Osteocyte (in vitro differentiated cells): ENCODE measurements at regions not wholly inside any gene's neighbourhood (a gene's known extent, or its start where the extent isn't known, plus 50 kb on each side); places are given as distances from the start of the nearest gene placed in this dataset.

Source experiments
- DNase-seq: peaks from one replicate; pipeline ENCODE4 v3.0.0; 2021; ENCODE audit warnings: mixed read lengths; ENCODE audit not compliant: unreplicated experiment; ENCODE audit errors: extremely low spot score
- H3K27ac Mint-ChIP-seq: one replicate; pipeline ENCODE4 v1.8.0; 2021; ENCODE audit warnings: mild to moderate bottlenecking, mixed read lengths; ENCODE audit not compliant: unreplicated experiment
- H3K27me3 Mint-ChIP-seq: one replicate; pipeline ENCODE4 v1.8.0; 2021; ENCODE audit warnings: mixed read lengths; ENCODE audit not compliant: unreplicated experiment
- H3K36me3 Mint-ChIP-seq: one replicate; pipeline ENCODE4 v1.8.0; 2021; ENCODE audit warnings: mixed read lengths; ENCODE audit not compliant: unreplicated experiment
- H3K4me1 Mint-ChIP-seq: one replicate; pipeline ENCODE4 v1.8.0; 2021; ENCODE audit warnings: mixed read lengths; ENCODE audit not compliant: unreplicated experiment
- H3K4me3 Mint-ChIP-seq: one replicate; pipeline ENCODE4 v1.8.0; 2021; ENCODE audit warnings: mild to moderate bottlenecking, moderate library complexity, mixed read lengths; ENCODE audit not compliant: unreplicated experiment
- H3K9me3 Mint-ChIP-seq: one replicate; pipeline ENCODE4 v1.8.0; 2021; ENCODE audit warnings: mixed read lengths; ENCODE audit not compliant: unreplicated experiment
- CTCF ChIP-seq: fragments of 200-600 bp; sonication (generic); IDR thresholded peaks from 2 replicates; pipeline ENCODE4 v1.5.0; 2021; ENCODE audit warnings: antibody characterized with exemption, mild to moderate bottlenecking, moderate library complexity

GRCh38 chr6:21769968-21770367 is 176.4 kb downstream of the SOX4 start:
- Mint-ChIP-seq H3K9me3 (no peaks in the 10 kb centered on the region), H3K36me3 (no peaks in the 10 kb centered on the region), H3K4me3 (no peak overlapping the region), H3K4me1 (peaks cover 42% of the 10 kb centered on the region), H3K27ac (peak overlapping the region; percentile 83), H3K27me3 (no peaks in the 10 kb centered on the region)
- no peak for TF ChIP-seq CTCF
- DNase-seq: no peak

DNA sequence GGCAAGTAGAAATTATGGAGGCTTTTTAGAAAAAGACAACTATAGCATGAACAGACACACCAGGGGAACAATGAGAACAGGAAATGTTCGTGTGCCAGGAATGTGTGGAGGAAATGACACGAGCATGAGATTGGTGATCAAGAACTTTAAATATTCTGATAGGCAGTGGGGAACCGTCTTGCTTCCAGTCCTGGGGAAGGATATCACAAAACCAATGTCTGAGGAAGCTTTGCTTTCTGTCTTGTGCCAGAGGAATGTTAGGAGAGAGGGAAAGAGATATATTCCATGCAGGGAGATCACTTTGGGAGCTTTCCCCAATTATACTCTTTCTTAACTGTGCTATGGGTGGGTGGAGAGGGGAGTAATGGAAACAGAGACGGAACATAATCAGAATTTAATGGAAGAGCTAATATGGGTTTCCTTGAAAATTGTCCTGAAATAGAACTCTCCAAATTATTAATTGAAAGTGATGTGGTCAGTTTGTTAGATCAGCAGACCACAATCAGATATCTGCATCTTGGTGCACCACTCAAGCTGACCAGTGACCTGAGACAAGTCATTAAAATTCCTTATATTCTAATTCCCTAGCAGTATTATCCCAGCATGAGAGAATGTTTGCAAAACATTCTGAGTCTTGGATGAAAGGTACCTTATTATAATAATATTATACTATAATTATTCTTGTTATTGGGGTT is 178.2 kb downstream of the SOX4 start:
- no peak overlapping the region for H3K27ac Mint-ChIP-seq
- no peaks in the 10 kb centered on the region for H3K9me3 Mint-ChIP-seq
- H3K4me1 Mint-ChIP-seq: peaks cover 42% of the 10 kb centered on the region
- H3K36me3 Mint-ChIP-seq: no peaks in the 10 kb centered on the region
- H3K27me3 Mint-ChIP-seq: no peaks in the 10 kb centered on the region
- no peak for DNase-seq
- no peak overlapping the region for H3K4me3 Mint-ChIP-seq
- no peak for TF ChIP-seq CTCF

GRCh38 chr6:21772477-21772876 is 178.9 kb downstream of the SOX4 start:
- Mint-ChIP-seq H3K4me1 (peaks cover 41% of the 10 kb centered on the region), H3K27ac (no peak overlapping the region), H3K4me3 (no peak overlapping the region), H3K9me3 (no peaks in the 10 kb centered on the region), H3K27me3 (no peaks in the 10 kb centered on the region), H3K36me3 (no peaks in the 10 kb centered on the region)
- no peak for TF ChIP-seq CTCF
- no peak for DNase-seq

GRCh38 chr6:21772884-21773575 is 179.5 kb downstream of the SOX4 start:
- peaks cover 35% of the 10 kb centered on the region for H3K4me1 Mint-ChIP-seq
- H3K36me3 Mint-ChIP-seq: no peaks in the 10 kb centered on the region
- no peak overlapping the region for H3K27ac Mint-ChIP-seq
- no peaks in the 10 kb centered on the region for H3K27me3 Mint-ChIP-seq
- TF ChIP-seq CTCF: no peak
- DNase-seq: no peak
- no peaks in the 10 kb centered on the region for H3K9me3 Mint-ChIP-seq
- no peak overlapping the region for H3K4me3 Mint-ChIP-seq

DNA sequence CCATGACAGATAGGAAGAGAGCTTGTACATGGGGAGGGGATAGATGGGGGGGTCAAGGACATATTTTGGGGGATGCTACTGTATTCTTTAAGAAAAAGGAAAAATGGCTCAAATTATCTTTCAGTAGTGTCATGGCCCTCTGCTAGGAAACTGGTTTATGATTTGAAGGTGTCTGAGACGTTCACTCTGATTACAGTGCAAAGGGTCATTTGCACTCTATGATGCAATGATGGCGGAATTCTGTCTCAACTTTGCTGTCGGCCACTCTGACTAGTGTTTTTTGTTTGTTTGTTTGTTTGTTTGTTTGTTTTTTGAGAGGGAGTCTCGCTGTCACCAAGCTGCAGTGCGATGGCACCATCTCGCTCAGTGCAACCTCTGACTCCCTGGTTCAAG is 180.0 kb downstream of the SOX4 start:
- Mint-ChIP-seq H3K9me3 (no peaks in the 10 kb centered on the region), H3K4me3 (no peak overlapping the region), H3K36me3 (no peaks in the 10 kb centered on the region), H3K4me1 (peaks cover 30% of the 10 kb centered on the region), H3K27ac (no peak overlapping the region), H3K27me3 (no peaks in the 10 kb centered on the region)
- no peak for TF ChIP-seq CTCF
- DNase-seq: no peak
